ENCODE measurements at regions not wholly inside any gene's neighbourhood (a gene's known extent, or its start where the extent isn't known, plus 50 kb on each side); places are given as distances from the start of the nearest gene placed in this dataset.

GRCh38 chr16:27600381-27600780 lies 50.4 kb downstream of the KATNIP start:
- no peak for TF ChIP-seq POLR2A (IDR thresholded peaks at IDR 0.05; ENCODE audit: low read depth)
- TF ChIP-seq CTCF (IDR thresholded peaks at IDR 0.05): no peak

All from esophagus muscularis mucosa (tissue), 3 donors.